NCI-H748 (cell line): ENCODE measurements at regions not wholly inside any gene's neighbourhood (a gene's known extent, or its start where the extent isn't known, plus 50 kb on each side); places are given as distances from the start of the nearest gene placed in this dataset.
"Not testable (repeated sequence)": the region's sequence is repeated elsewhere in the genome, so short reads cannot be mapped to it uniquely, and the experiment has no call there.

Experiments
- DNase-seq: peaks from one replicate; lab custom pipeline; 2025; ENCODE audit not compliant: unreplicated experiment; lab: John Stamatoyannopoulos, UW

- DNase-seq, result no peak
These were observed 325.8 kb upstream of the REG3G start for GRCh38 chr2:78699696-78700095.

GRCh38 chr2:78701546-78701945, 324.0 kb upstream of the REG3G start:
- DNase-seq, result no peak

GRCh38 chr2:78707776-78708386, 317.6 kb upstream of the REG3G start:
- no peak for DNase-seq

- no peak for DNase-seq
These were observed 314.7 kb upstream of the REG3G start for GRCh38 chr2:78710632-78711375.

- DNase-seq, result no peak
These were observed 310.2 kb upstream of the REG3G start for GRCh38 chr2:78715293-78715692.

GRCh38 chr2:78718024-78718423, 307.5 kb upstream of the REG3G start:
- DNase-seq, result no peak

GRCh38 chr2:78718473-78718872, 307.0 kb upstream of the REG3G start:
- DNase-seq, result no peak

GRCh38 chr2:78721355-78722033, 304.0 kb upstream of the REG3G start:
- DNase-seq, result no peak

GRCh38 chr2:78734221-78734620, 291.3 kb upstream of the REG3G start:
- no peak for DNase-seq

GRCh38 chr2:78739282-78739681, 286.2 kb upstream of the REG3G start:
- no peak for DNase-seq

GRCh38 chr2:78749638-78750037, 275.9 kb upstream of the REG3G start:
- DNase-seq, result no peak

- DNase-seq, result no peak
These were observed 275.3 kb upstream of the REG3G start for GRCh38 chr2:78750219-78750618.

- no peak for DNase-seq
These were observed 270.6 kb upstream of the REG3G start for GRCh38 chr2:78754930-78755329.

GRCh38 chr2:78757191-78757590, 268.3 kb upstream of the REG3G start:
- DNase-seq, result no peak

- no peak for DNase-seq
These were observed 267.9 kb upstream of the REG3G start for GRCh38 chr2:78757640-78758039.

GRCh38 chr2:78758765-78759164, 266.7 kb upstream of the REG3G start:
- not testable (repeated sequence) for DNase-seq

- no peak for DNase-seq
These were observed 259.0 kb upstream of the REG3G start for GRCh38 chr2:78766459-78766858.

- DNase-seq, result peak; percentile 29
These were observed 257.5 kb upstream of the REG3G start for GRCh38 chr2:78768016-78768415.

- DNase-seq, result no peak
These were observed 250.2 kb upstream of the REG3G start for GRCh38 chr2:78775291-78775690.

GRCh38 chr2:78778756-78779510, 246.6 kb upstream of the REG3G start:
- DNase-seq, result no peak

GRCh38 chr2:78779761-78780160, 245.7 kb upstream of the REG3G start:
- peak; percentile 61 for DNase-seq

- DNase-seq, result peak; percentile 63
These were observed 245.2 kb upstream of the REG3G start for GRCh38 chr2:78780256-78780655.
